Tongue (tissue), 1 donor: ENCODE measurements at regions not wholly inside any gene's neighbourhood (a gene's known extent, or its start where the extent isn't known, plus 50 kb on each side); places are given as distances from the start of the nearest gene placed in this dataset.
"Not testable (repeated sequence)": the region's sequence is repeated elsewhere in the genome, so short reads cannot be mapped to it uniquely, and the experiment has no call there.

Experiments
- DNase-seq: peaks from one replicate; pipeline ENCODE4 v3.0.0-alpha.2; 2015

DNA sequence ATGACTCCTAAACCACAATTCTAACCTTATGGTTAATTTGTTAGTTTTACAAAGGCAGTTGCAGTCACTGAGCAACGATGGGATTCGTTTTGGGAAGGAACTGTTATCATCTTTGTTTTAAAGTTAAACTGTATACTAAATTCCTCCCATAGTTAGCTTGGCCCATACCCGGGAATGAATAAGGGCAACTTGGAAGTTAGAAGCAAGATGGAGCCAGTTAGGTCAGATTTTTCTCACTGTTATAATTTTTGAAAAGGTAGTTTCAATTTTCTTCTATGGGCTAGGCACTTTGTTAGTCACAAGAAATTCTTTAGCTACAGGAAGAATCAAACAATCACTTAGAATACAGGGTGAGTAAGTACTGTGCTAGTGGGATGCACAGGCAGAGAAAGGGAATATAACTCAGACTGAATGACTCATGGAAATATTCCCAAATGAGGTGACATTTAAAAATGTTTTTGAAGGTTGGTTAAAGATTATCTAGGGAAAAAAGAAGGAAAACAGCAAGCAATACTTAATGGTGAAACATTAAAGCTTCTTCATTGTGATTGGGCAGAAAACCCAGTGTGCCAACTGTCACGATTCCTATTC, 153.6 kb downstream of the MAGEB17 start:
- DNase-seq: no peak

DNA sequence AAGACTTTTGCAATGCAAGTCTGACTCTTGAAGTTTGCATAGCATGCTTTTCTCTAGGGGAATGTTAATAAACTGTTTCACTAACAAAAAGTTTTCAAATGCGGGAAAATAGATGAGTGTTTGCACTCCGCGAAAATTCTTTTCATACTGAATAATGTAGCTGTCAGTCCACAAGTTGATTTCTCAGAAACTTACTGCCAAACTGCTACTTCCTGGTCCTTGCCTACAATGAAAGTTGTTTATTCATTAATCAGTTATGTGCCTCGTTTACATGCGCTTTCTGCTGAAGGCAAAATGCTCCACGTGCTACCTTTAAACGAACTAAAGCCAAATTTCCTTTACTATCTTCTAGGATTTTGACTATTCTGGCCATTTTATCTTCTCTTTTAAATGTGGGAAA, 166.2 kb downstream of the MAGEB17 start:
- DNase-seq: no peak

DNA sequence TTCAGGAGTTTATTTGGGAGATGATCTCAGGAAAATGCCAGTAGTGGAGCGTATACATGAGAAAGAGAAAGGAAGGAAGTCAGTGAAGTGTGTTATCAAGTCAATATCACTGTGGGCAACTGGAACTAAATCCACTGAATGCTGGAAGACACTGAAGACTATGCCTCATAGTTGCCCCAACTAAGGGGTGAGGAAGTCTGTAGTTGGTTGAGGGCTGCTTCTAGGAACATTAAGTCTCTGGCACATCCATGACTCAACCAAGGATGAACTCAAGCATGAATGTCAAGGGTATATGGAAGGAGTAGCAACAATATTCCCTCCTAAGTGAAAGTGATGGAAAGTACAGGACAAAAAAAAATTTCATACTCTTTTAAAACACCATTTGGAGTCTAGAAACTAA, 167.9 kb downstream of the MAGEB17 start:
- DNase-seq: no peak

DNA sequence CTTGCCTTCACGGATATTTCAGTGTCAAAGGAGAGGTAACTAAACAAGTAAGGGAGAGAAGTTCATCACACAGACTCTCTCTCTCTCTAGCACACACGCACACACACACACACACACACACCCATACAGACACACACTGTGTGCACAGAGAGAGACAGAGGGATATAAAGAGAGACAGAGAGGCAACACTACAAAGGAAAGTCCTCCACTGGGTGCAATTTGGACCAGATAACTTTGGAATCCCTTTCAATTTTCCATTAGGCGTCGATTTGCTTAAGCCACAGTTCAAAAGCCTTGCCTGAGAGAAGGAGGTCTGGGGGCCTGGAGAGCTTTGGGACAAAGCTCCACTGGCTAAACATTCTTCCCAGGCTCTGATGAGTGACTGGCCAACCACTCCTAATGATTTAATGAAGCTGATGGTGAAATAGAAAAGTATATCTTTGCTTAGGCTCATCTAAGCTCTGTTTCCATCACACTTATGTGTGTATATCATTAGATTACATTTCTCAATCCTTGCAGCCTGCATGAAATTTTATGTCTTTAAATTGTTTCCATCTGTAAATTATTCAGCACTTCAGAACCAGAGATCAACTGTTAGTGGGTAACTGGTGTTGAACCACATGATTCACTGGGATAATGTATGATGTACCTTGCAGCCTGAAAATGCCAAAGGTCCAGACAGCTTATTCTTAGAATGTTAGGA, 180.8 kb downstream of the MAGEB17 start:
- no peak for DNase-seq

DNA sequence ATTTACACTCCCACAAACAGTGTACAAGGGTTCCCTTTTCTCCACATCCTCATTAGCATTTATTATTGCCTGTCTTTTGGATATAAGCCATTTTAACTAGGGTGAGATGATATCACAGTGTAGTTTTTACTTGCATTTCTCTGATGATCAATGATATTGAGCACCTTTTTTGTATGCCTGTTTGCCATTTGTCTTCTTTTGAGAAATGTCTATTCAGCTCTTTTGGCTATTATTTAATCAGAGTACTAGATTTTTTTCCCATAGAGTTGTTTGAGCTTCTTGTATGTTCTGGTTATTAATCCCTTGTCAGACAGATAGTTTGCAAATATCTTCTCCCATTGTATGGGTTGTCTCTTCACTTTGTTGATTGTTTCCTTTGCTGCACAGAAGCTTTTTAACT, 190.6 kb downstream of the MAGEB17 start:
- DNase-seq: no peak

DNA sequence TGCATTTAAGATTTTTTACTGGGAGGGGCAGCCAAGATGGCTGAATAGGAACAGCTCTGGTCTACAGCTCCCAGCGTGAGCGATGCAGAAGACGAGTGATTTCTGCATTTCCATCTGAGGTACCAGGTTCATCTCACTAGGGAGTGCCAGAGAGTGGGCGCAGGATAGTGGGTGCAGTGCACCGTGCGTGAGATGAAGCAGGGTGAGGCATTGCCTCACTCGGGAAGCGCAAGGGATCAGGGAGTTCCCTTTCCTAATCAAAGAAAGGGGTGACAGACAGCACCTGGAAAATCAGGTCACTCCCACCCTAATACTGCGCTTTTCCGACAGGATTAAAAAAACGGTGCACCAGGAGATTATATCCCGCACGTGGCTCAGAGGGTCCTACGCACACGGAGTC, 192.8 kb downstream of the MAGEB17 start:
- DNase-seq: not testable (repeated sequence)

DNA sequence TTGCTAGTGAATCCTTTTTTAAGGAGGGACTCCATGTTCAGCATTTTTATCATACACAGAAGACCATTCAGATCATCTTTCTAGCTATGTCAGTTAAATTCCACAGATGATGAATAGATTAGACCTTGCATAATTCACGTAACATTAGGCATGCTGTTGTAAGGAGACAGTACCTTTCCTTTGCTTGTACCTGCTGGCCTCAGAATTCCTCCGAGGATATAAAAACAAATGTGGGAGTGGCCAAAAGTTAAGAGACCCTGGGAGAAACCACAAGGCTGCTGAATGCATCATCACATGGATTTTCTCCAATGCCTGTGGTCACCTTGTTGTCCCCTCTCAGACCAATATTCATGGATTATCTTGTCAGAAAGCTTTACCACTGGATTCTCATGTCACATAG, 201.4 kb downstream of the MAGEB17 start:
- no peak for DNase-seq

DNA sequence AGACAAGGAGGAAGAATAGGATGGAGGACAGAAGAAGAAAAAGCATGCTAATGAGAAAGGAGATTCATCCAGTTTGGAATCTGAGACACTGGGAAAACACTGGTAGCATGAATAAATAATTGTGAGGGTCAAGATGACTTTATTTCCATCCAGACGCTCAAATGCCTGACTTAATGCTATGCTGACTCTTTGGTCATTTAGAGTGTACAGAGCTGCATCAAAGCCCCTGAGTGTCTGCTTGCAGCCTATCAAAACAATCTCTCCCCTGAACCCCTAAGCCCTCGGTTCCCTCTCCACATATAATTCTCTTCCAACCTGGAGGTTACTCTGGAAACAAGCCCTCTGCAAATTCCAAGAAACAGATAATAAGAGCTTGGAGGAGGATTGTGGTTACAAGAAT, 208.8 kb downstream of the MAGEB17 start:
- no peak for DNase-seq

DNA sequence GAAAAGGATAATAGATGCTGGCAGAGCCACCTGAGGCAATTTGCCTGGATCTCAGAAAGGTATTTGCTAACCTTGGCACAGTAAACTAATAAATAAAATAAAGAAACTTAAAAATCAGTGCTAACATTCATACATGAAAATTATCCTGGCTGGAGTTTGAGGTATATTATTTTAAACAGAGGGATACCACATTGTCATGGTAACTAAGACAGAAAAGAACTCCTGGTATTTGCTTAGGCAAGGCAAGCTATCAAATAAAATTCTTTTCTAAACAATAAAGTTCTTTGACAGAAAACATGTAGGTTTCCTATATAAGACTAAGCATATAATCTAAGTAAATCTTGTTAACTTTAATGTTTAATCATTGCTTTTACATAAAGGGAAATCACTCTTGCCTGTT, 218.8 kb downstream of the MAGEB17 start:
- DNase-seq: peak; percentile 2

DNA sequence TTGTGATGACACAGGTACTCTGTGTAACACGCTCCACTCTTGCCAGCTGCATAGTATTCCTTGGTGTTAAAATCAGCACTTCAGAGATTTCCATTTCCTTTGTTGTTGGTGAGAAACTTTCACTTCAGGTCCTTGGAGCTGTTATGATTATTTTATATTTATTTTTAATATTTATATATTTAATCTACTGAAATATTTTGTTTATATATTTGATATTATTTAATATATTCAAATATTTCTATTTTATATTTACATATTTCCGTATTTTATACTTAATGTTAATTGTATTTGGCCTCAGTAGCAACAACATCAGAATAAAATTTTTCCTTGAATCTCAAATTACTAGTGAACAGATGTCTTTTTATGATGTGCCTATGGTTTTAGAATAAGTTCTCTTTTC, 225.3 kb downstream of the MAGEB17 start:
- DNase-seq: no peak

DNA sequence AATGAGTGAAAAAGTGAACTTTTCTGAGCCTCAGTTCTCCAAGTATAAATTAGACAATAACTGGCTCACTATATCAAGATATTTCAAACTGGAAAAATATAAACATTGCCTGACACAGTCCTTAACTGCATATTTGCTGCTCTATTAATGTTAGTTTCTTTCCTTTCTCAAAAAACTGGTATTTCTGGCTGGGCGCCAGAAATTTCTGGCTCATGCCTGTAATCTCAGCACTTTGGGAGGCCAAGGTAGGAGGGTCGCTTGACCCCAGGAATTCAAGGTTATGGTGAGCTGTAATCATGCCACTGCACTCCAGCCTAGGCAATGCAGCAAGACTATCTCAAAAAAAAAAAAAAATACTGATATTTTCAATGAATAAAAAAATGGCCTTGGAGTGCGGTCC, 227.0 kb downstream of the MAGEB17 start:
- DNase-seq: no peak

DNA sequence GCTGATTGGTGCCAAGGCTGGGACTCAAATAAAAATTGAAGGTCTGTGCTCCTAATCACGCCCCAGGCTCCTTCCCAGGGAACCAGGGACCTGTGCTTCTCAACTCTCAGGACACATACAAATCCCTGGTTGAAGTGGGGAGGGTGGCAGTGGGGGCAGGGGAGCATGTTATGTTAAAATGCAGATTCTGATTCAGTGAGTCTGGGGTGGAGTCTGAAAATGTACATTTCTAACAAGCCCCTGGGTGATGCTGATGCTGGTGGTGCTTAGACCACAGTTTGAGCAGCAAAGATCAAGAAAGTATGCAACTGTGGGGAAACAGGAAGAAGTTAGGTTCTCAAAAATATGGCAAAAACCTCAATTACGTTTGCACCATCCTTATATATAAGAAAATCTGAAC, 236.5 kb downstream of the MAGEB17 start:
- no peak for DNase-seq

DNA sequence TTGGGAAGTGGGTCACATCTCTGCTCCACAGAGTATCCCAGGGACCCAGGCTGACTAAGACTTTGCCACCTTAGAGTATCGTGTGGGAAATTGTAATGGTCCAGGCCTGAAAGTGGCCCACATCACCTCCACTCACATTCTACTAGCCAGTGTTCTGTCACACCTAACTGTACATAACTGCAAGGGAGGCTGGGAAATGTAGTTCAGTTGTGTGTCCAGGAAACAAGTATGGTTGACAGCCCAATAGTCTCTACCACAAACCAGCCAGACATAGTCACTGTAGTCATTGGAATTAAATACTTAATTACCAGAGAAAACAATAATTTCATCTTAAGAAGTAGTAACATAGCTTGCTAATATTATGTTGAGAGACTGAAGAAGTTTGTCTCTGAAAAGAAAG, 233.4 kb upstream of the S100G start:
- DNase-seq: no peak

DNA sequence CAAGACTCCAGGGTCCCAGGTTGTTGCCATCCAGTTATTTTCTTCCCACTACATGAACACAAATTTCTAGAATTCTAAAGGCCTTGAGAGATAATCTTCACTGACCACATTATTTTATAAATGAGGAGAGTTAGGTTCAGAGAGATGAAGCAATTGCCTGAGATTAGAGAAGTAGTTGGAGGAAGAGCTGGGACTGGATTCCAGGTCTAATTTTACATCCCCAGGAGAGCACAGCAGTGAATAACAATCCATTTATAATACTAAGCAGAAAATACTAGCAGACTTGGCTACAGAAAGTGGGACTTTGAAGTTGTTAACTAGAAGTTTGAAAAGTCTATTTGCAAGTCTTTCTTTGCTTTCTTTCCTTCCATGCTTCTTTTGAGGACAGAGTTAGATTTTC, 231.3 kb upstream of the S100G start:
- no peak for DNase-seq

DNA sequence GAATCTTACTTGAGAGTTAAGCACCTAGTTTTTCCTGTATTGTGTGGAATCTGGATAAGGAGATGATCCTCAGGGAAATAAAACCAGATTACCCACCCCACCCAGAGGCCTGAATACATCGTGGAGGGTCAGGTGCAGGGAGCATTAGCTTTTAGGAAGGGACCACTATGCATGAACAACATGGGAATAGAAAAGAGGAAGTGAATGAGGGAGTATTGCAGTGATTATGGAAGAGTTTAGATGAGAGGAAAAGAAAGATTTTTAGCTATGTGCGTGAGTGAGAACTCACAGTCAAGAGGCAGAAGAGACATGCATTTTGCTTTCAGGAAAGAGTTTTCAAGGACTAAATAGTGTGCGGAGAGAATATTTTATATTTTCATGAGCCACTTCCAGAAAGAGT, 222.3 kb upstream of the S100G start:
- DNase-seq: no peak

DNA sequence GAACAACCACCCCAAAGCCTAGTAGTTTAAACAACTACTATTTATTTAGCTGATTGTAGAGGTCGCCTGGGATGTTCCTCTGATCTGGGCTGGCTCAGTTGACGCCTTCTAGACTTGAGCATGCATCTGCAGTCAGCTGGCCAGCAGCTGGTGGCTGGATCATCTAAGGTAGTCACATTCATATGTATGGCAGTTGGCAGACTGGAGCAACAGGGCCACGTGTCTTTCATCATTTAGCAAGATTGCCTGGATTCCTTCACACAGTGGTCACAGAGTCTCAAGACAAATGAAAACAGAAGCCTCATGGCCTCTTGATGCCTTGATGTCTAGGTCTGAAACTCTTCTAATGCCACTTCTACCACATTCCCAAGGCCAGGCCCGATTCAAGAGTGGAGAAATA, 220.6 kb upstream of the S100G start:
- DNase-seq: no peak

DNA sequence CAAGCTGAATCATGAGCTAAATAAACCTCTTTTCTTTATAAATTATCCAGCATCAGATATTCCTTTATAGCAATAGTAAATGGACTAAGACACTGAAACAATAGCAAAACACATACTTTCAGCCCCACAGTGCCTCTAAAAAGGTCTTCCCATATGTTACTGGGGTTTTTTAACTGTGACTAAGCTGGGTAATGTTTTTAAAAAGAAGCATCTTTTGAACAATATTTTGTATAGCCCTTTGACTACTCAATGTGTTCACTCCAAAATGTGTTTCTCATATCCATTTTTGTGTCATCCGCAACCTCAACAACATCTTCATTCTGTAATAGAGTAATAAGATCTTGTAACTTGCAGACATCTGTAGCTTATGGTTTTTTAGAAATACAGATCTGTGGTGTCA, 218.7 kb upstream of the S100G start:
- no peak for DNase-seq

DNA sequence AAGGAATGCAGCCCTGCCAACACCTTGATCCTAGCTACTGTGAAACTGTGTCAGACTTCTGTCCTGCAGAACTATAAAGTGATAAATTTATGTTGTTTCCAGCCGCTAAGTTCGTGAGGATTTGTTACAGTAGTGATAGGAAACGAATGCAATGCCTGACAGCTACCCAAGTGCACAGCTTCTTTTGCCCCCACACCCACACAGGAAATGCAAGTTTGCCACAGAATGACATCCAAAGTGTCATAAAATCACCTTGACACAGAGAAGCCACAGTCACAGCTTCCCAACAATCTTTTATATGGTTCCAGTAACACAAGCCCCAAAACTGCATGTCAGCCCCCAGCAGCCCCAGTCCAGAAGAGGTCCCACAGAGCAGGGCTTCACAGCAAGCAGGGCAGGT, 216.9 kb upstream of the S100G start:
- DNase-seq: no peak

DNA sequence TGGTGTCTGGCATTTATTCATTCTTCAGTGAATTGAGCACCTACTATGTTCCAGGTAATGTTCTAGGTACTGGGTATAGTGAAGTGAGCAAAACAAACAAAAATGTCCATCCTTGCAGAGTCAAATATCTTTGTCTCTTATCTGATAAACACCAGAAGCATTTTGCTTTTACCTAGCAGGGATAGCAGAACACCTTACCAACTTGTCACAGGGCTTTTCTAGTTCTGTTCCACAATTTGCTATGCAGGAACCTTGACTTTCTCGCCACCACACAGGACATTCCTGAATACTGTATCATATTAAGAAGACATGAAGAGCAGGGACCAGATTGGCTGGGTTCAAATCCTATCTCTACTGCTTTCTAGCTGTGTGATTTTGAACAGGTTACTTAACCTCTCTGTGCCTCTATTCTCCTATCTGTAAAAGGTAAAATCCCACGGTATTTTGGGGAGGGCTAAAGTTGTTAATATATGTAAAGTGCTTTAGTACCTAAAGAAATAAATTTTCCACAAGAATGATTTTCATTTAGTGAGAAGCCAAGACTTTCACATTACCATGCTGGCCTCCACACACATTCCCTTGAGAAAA, 214.5 kb upstream of the S100G start:
- no peak for DNase-seq

DNA sequence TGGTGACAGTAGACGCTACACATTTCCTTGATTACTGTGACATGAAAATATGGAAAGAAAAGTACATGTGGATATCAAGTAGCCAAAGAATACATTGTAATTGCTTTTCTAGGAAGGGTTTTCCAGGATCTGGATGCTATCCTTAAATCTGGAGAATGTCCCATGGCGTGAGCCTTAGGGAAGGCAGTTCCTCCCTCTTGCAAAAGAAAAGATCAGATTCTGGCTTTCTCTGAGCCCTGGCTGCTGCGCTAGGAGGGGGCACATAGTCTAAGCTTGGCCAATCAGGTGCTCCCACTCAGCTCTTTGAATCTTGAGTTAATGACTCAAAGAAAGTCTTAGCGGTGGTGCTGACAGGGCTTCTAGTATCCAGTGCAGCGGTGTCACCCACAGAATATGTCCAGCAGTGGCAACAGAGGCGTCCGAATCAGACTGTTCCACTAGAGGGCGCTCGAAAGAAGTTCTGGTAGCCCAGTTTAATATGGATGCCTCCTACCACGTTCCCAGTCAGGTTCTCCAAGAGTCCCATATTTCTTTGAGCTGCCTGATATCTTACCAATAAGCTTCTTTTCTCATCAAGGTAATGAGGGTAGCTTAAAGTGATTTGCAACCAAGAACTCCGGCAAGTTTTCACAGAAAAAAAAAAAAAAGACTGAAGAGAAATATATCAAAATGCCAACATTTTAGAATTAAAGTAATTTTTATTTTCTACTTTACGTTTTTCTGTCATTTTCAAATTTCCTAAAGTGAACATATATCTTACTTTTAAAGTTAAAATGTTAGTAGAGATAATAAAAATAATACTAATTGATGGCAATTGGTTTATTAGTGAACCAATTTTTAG, 213.4 kb upstream of the S100G start:
- peak; percentile 67 for DNase-seq

DNA sequence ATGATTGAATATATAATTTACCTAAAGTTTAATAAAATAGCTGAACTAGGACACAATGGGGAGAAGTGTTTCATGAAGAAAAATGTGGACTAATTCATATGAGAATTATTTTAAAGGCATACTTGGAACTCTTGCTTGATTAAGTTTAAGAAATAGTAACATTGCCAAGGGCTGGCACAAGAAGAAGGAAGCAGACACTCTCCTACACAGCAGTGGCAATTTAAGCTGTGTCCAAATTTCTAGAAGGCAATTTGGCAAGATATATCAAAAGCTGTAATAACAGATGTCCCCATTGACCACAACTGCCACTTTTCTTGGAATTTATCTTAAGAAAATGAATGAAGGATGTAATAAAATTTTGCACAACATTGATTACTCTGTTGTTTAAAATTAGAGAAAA, 209.5 kb upstream of the S100G start:
- DNase-seq: no peak

DNA sequence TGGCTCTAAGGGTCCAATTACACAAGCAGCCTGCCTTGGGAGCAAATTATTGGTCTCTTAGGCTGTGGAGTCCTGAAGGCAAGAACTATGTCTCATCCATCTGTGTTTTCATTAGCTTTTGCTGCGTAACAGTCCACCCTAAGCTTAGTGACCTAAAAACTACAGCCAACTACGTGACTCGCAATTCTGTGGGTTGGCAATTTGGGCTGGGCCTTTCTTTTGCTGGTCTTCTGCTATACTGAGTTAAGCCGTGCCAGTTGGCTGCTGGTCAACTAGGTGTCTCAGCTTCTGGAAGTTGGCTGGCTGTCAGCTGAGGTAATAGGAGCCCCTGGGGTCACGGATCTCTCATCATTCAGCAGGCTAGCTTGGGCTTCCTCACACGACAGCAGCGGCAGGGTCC, 205.6 kb upstream of the S100G start:
- DNase-seq: no peak

DNA sequence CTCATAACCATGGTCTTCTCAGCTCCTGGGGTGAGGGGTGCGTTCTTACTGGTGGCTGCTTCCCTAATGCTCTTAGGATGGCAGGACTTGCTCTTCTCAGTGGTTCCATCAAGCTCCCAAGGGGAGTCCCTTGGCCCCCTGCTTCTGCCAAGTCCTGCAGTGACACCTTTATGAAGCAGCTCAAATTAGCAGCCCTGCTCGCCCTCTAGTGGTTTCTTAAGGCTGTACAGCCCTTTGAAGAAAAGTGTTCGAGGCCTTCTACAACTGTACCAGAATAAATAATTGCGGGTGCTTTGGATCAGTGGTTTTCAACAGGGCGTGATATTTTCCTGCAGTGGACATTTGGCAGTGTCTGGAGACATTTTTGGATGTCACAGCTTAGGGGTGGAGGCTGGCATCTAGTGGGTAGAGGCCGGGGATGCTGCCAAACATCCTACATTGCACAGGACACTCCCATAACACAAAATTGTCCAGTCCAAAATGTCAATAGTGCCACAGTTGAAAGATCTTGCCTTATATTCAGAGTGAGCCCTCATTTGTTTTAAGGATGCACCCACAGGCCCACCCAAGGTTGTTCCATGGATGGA, 204.7 kb upstream of the S100G start:
- DNase-seq: peak; percentile 30
